Esophagus muscularis mucosa (tissue), 4 donors: ENCODE measurements at regions not wholly inside any gene's neighbourhood (a gene's known extent, or its start where the extent isn't known, plus 50 kb on each side); places are given as distances from the start of the nearest gene placed in this dataset.

Experiments used
- DNase-seq: peaks from one replicate; pipeline ENCODE4 v3.0.0-alpha.2; 2017; ENCODE audit errors: extremely low spot score
- H3K27ac ChIP-seq, 4 donors: fragments of 200-600 bp; sonication (generic); replicated peaks in 1 of 4; 1 replicate in 3 of 4; 2 replicates in 1 of 4; pipeline ENCODE4 v1.5.1; 2016 to 2019; ENCODE audit warnings: mild to moderate bottlenecking in 1 of 4
- H3K27me3 ChIP-seq, 4 donors: fragments of 200-600 bp; sonication (generic); one replicate each; pipeline versions ENCODE4 v1.5.1 to v1.6.0; 2016 to 2019
- H3K36me3 ChIP-seq, 4 donors: fragments of 200-600 bp; sonication (generic); one replicate each; pipeline ENCODE4 v1.5.1; 2016 to 2019
- H3K4me1 ChIP-seq, 4 donors: fragments of 200-600 bp; sonication (generic); one replicate each; pipeline ENCODE4 v1.5.1; 2016 to 2019
- H3K4me3 ChIP-seq, 4 donors: fragments of 200-600 bp; sonication (generic); 1 replicate in 2 of 4; 2 replicates in 2 of 4; pipeline ENCODE4 v1.5.1; 2016 to 2019; ENCODE audit warnings: mild to moderate bottlenecking in 4 of 4, moderate library complexity in 1 of 4
- H3K9me3 ChIP-seq, 4 donors: fragments of 200-600 bp; sonication (generic); 1 replicate in 3 of 4; 2 replicates in 1 of 4; pipeline ENCODE4 v1.5.1; 2016 to 2019
- EP300 ChIP-seq: sonication (generic); formaldehyde crosslinking; IDR thresholded peaks from one replicate; pipeline ENCODE4 v1.6.1; 2017; ENCODE audit warnings: antibody characterized with exemption
- POLR2A ChIP-seq: fragments of 450-650 bp; IDR thresholded peaks from one replicate; pipeline ENCODE4 v1.6.1; 2017; ENCODE audit warnings: antibody characterized with exemption, moderate library complexity, mild to moderate bottlenecking, low read depth
- POLR2AphosphoS5 ChIP-seq, 2 donors: sonication (generic); formaldehyde crosslinking; IDR thresholded peaks; one replicate each; pipeline ENCODE4 v1.6.1; 2017; ENCODE audit warnings: antibody characterized with exemption in 2 of 2
- WGBS: methylation state at CpG from one replicate; pipeline ENCODE4 v1.1.5; 2018; 5-methylcytosine and 5-hydroxymethylcytosine counted together
- intact Hi-C: fragments of 100-400 bp; cut with DNase I; formaldehyde crosslinking; loops from one replicate; pipeline ENCODE4 v1.15.1; 2023
- TF ChIP-seq, protein P1 (sequence below), 3 experiments: fragments of 200-600 bp in 2 of 3; fragments of 450-650 bp in 1 of 3; sonication (generic) in 2 of 3; IDR thresholded peaks; one replicate each; pipeline ENCODE4 v1.5.1; 2017 to 2019; ENCODE audit warnings: antibody characterized with exemption in 3 of 3, mild to moderate bottlenecking in 2 of 3, moderate library complexity in 1 of 3

DNA sequence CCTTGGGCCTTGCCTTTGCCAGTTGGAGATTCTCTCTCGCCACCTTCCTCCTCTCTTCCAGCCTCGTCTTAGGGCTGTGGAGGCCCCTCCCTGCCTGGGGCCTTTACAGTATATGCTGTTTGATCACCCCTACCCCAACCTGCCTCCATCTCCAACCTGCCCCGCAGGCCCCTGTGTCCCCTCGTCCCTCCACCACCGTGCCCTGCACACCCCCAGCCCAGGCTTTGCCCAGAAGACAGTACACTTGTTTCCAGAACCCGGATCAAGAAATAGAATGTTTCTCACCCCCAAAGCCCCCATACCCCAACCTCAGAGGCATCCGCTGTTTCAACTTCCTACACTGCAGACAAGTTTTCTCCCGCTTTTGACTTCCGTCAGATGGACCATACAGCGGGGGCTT is 202.3 kb upstream of the C14orf180 start:
- WGBS = 82% methylated on average over 10 of the region's 10 CpGs
- intact Hi-C loops = no loop called here
- TF ChIP-seq, protein P1, sequence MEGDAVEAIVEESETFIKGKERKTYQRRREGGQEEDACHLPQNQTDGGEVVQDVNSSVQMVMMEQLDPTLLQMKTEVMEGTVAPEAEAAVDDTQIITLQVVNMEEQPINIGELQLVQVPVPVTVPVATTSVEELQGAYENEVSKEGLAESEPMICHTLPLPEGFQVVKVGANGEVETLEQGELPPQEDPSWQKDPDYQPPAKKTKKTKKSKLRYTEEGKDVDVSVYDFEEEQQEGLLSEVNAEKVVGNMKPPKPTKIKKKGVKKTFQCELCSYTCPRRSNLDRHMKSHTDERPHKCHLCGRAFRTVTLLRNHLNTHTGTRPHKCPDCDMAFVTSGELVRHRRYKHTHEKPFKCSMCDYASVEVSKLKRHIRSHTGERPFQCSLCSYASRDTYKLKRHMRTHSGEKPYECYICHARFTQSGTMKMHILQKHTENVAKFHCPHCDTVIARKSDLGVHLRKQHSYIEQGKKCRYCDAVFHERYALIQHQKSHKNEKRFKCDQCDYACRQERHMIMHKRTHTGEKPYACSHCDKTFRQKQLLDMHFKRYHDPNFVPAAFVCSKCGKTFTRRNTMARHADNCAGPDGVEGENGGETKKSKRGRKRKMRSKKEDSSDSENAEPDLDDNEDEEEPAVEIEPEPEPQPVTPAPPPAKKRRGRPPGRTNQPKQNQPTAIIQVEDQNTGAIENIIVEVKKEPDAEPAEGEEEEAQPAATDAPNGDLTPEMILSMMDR (IDR thresholded peaks at IDR 0.05) = no peak
- TF ChIP-seq POLR2A (no peak), EP300 (no peak), POLR2AphosphoS5 (IDR thresholded peaks at IDR 0.05) (no peak)
- DNase-seq = no peak
- H3K4me3 ChIP-seq = no peak overlapping the region
- peaks cover 0 to 82% (median 0%) of the 10 kb centered on the region in 4 donors for H3K27me3 ChIP-seq
- no peaks in the 10 kb centered on the region for H3K4me1 ChIP-seq
- H3K36me3 ChIP-seq = no peaks in the 10 kb centered on the region
- H3K27ac ChIP-seq = no peak overlapping the region
- peaks cover 0 to 21% (median 15%) of the 10 kb centered on the region in 4 donors for H3K9me3 ChIP-seq

DNA sequence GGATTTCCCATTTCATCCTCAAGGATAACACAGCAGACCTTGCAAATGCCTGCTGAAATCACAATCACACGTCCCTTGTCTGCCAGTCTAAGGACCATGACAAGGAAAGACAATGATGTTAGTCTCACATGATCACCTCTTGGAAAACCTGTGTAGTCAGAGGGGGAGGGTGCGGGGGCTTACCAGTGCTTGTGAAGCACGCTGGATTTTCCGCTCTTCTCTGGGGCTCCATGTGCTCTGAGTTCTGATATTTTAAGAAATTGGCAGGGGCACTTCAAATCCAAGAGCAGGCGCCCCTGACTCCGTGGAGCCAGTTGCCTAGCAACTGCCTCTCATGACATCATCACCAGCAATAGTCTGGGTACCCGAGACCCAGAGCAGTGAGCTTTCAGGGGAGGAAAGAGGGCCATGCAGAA is 200.9 kb upstream of the C14orf180 start:
- no peak overlapping the region for H3K27ac ChIP-seq
- DNase-seq = no peak
- no peak overlapping the region for H3K4me3 ChIP-seq
- 77% methylated on average over 7 of the region's 7 CpGs for WGBS
- intact Hi-C loops = no loop called here
- H3K4me1 ChIP-seq = peaks cover under 1 to 5% (median 3%) of the 10 kb centered on the region in 4 donors
- H3K27me3 ChIP-seq = peaks cover 0 to 82% (median 0%) of the 10 kb centered on the region in 4 donors
- TF ChIP-seq, protein P1 (IDR thresholded peaks at IDR 0.05) = no peak
- TF ChIP-seq POLR2AphosphoS5 (IDR thresholded peaks at IDR 0.05) = no peak
- TF ChIP-seq POLR2A = no peak
- no peak for TF ChIP-seq EP300
- no peaks in the 10 kb centered on the region for H3K36me3 ChIP-seq
- H3K9me3 ChIP-seq = peaks cover 0 to 21% (median 15%) of the 10 kb centered on the region in 4 donors

DNA sequence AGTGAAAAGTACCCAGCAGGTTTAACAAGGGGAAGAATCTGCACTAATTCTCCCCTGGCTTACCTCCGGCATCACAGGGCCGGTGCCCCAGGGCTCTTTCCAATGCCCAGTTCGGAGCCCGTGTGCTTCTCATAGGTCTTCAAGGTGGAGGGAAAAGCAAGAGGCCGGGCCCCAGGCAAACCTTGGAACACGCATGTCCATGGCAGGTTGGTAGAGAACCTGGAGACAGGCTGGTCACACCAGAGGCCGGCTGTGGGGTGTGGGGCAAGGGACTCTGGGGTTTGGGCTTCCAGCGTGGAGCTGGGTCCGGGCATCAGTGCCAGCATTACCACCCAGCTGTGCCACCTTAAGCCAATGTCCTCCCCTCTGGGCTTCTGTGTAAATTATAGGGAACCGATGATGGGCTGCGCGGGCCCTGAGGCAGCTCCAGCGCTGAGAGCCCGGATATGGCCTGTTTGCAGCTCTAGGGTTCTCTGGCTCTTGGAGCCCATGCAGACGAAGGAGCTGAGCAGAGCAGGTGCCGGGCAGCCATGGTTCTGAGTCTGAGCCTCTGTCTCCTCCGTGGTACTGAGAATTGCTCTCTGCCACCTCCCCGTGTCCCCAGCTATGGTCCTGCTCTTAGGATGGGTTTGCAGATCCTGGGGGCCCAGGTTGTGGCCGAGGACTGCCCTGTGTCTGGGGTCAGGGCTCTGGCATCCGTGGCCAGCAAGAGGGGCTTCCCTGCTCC is 197.0 kb upstream of the C14orf180 start:
- Histone ChIP-seq H3K27me3 (peaks cover 0 to 75% (median 0%) of the 10 kb centered on the region in 4 donors), H3K4me3 (no peak overlapping the region), H3K4me1 (peaks cover 4 to 9% (median 6%) of the 10 kb centered on the region in 4 donors), H3K9me3 (peaks cover 0 to 21% (median 15%) of the 10 kb centered on the region in 4 donors), H3K36me3 (no peaks in the 10 kb centered on the region), H3K27ac (no peak overlapping the region)
- intact Hi-C loops = no loop called here
- no peak for TF ChIP-seq POLR2A
- TF ChIP-seq POLR2AphosphoS5 (IDR thresholded peaks at IDR 0.05) = no peak
- no peak for TF ChIP-seq EP300
- TF ChIP-seq, protein P1 (IDR thresholded peaks at IDR 0.05) = no peak
- no peak for DNase-seq
- 89% methylated on average over 17 of the region's 20 CpGs for WGBS

DNA sequence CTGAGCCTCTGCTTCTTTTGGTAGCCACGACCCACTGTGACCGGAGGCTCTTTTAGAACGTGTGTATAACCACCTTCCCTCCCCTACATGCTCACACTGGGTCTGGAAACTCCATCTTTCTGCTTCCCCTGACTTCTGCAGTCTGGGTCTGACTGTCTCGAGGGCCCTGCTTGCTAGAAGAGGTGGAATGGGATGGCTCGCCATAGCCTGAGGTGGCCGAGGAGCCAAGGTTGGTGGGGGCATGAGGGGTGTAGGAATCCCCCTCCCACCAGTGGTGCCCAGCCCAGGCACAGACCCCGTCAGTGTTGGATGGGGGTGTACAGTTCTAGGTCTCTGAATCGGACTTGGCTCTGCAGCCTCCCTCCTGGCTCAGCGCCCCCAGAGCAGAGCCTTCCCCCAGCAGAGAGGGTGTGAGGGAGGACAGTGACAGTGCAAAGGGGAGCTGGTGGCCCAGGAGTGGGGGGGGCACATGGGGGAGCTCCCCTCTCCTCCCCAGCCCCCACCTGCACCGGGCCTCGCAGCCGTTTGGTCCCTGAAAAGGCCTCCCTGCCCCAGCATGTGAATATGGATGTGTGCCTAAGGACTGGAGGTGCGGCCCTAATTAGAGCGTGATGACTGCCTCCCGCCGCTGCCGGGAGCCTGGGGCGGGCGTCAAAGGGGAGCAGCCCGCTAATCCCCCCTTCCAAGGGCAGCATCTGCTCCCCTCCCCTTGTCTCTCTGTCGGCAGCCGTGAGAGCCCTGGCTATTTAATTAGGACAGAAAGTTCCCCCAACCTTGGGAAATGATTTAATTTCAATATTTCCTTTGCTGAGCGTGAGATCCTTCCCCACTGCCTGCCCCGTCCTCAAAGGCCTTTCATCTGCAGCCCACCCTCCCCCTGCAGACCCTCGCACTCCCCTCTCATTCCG is 196.2 kb upstream of the C14orf180 start:
- DNase-seq = no peak
- H3K36me3 ChIP-seq = no peaks in the 10 kb centered on the region
- no peak overlapping the region for H3K27ac ChIP-seq
- no peak for TF ChIP-seq POLR2A
- TF ChIP-seq POLR2AphosphoS5 (IDR thresholded peaks at IDR 0.05) = no peak
- TF ChIP-seq, protein P1 (IDR thresholded peaks at IDR 0.05) = no peak
- TF ChIP-seq EP300 = no peak
- WGBS = 41% methylated on average over 25 of the region's 26 CpGs
- H3K4me3 ChIP-seq = no peak overlapping the region
- intact Hi-C loops = no loop called here
- peaks cover 4 to 9% (median 7%) of the 10 kb centered on the region in 4 donors for H3K4me1 ChIP-seq
- peaks cover 0 to 74% (median 0%) of the 10 kb centered on the region in 4 donors for H3K27me3 ChIP-seq
- H3K9me3 ChIP-seq = peaks cover 0 to 21% (median 15%) of the 10 kb centered on the region in 4 donors
